IMR-90 (cell line): ENCODE measurements at regions not wholly inside any gene's neighbourhood (a gene's known extent, or its start where the extent isn't known, plus 50 kb on each side); places are given as distances from the start of the nearest gene placed in this dataset.

ENCODE experiments used
- CEBPB ChIP-seq: IDR thresholded peaks from 2 replicates; pipeline ENCODE4 v1.6.1; 2012; ENCODE audit warnings: low read depth, low read length, improper control_type of control experiment
- CTCF ChIP-seq: conservative IDR thresholded peaks from 2 replicates; pipeline ENCODE4 v1.5.1; 2012; ENCODE audit warnings: mild to moderate bottlenecking, low read depth, low read length, improper control_type of control experiment
- POLR2A ChIP-seq: IDR thresholded peaks from 2 replicates; pipeline ENCODE4 v1.6.1; 2012; ENCODE audit warnings: mild to moderate bottlenecking, low read depth, low read length
- RAD21 ChIP-seq: IDR thresholded peaks from 2 replicates; pipeline ENCODE4 v1.6.1; 2012; ENCODE audit warnings: low read length, improper control_type of control experiment
- RFX5 ChIP-seq: IDR thresholded peaks from 2 replicates; pipeline ENCODE4 v1.8.0; 2012; ENCODE audit warnings: low read depth, mild to moderate bottlenecking, low read length, moderate library complexity
- USF2 ChIP-seq: fragments of 150-350 bp; IDR thresholded peaks from 2 replicates; pipeline ENCODE4 v1.6.1; 2017; ENCODE audit warnings: mild to moderate bottlenecking, antibody characterized with exemption, low read length, low read depth

GRCh38 chr13:107808389-107808788 lies 406.9 kb downstream of the LIG4 start:
- TF ChIP-seq CTCF (no peak), RAD21 (no peak), POLR2A (no peak), CEBPB (peak; percentile 88), USF2 (no peak), RFX5 (no peak)
